GM12864 (cell line): ENCODE measurements at regions not wholly inside any gene's neighbourhood (a gene's known extent, or its start where the extent isn't known, plus 50 kb on each side); places are given as distances from the start of the nearest gene placed in this dataset.

ENCODE experiments used
- DNase-seq: peaks from one replicate; pipeline ENCODE4 v3.0.0-alpha.2; 2011; ENCODE audit warnings: low read depth
- H3K4me3 ChIP-seq: 2 replicates; pipeline ENCODE4 v1.5.1; 2011; ENCODE audit warnings: mild to moderate bottlenecking, low read depth, low read length, control low read depth
- TF ChIP-seq, protein P1 (sequence below): IDR thresholded peaks from 2 replicates; pipeline ENCODE4 v1.5.1; 2011; ENCODE audit warnings: low read depth, mild to moderate bottlenecking, moderate library complexity, low read length, control low read depth, inconsistent platforms; ENCODE audit errors: missing control alignments

DNA sequence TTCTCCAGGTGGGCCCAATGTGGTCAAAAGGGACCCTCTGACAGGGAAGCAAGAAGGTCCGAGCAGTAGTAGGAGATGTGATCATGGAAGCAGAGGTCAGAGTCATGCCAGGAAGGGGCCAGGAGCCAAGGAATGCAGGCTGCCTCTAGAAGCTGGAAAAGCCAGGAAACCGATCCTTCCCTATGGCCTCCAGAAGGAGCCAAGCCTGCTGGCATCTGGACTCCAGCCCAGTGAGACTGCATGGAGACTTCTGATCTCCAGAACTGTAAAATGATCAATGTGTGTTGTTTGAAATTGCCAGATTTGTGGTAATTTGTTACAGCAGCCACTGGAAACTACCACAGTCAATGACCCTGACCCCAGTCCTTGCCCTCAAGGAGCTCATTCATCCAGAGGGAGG, 56.8 kb upstream of the SPATA12 start:
- no peak for DNase-seq
- TF ChIP-seq, protein P1, sequence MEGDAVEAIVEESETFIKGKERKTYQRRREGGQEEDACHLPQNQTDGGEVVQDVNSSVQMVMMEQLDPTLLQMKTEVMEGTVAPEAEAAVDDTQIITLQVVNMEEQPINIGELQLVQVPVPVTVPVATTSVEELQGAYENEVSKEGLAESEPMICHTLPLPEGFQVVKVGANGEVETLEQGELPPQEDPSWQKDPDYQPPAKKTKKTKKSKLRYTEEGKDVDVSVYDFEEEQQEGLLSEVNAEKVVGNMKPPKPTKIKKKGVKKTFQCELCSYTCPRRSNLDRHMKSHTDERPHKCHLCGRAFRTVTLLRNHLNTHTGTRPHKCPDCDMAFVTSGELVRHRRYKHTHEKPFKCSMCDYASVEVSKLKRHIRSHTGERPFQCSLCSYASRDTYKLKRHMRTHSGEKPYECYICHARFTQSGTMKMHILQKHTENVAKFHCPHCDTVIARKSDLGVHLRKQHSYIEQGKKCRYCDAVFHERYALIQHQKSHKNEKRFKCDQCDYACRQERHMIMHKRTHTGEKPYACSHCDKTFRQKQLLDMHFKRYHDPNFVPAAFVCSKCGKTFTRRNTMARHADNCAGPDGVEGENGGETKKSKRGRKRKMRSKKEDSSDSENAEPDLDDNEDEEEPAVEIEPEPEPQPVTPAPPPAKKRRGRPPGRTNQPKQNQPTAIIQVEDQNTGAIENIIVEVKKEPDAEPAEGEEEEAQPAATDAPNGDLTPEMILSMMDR, result no peak
- no peak overlapping the region for H3K4me3 ChIP-seq

DNA sequence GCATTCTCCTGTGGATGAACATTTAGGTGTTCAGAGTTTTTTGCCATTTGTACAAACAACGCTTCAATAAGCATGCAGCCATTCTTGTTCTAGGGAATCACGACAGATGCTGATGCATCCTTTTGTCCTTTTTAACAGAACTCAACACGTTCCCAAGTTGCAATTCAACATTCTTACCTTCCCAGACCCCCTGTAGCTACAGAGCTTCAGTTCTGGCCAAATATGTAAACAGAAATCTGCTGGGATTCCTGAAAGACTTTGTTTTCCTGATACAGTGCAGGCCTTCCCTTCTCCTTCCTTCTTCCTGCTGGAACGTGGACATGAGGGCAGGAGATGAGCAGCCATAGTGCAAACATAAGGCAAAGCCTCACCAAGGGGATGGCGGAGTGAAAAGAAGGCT, 59.1 kb upstream of the SPATA12 start:
- H3K4me3 ChIP-seq, result no peak overlapping the region
- TF ChIP-seq, protein P1, result no peak
- DNase-seq, result no peak

DNA sequence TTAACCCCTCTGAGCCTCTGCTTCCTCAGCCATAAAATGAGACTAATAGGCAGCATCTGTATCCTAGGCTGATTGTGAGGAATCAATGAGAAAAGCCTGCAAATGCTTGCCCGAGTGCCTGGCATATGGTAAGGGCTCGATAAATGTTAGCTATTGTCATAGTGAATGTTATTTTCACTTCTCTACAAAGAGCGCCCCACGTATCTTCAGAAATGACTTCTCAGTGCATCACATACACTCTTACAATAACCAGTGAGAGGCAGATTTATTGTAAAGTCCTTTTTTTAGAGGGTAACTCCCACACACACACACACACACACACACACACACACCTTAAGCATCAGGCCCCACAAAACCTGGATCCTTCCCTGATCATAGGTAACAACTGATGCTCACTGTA, 60.5 kb upstream of the SPATA12 start:
- no peak for DNase-seq
- H3K4me3 ChIP-seq, result no peak overlapping the region
- TF ChIP-seq, protein P1, result no peak

DNA sequence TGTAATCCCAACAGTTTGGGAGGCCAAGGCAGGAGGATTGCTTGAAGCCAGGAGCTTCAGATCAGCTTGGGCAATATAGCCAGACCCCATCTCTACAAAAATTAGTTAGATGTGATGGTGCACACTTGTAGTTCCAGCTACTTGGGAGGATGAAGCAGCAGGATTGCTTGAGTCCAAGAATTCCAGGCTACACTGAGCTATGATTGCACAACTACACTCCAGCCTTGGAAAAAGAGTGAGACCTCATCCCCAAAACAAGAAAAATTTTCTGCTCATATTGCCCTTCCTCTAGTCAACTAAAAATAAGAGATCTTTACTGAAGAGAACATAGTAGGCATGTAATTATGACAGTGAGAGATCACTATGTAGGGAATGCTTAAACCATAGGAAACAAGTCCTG, 60.9 kb upstream of the SPATA12 start:
- no peak overlapping the region for H3K4me3 ChIP-seq
- TF ChIP-seq, protein P1, result no peak
- DNase-seq, result no peak

DNA sequence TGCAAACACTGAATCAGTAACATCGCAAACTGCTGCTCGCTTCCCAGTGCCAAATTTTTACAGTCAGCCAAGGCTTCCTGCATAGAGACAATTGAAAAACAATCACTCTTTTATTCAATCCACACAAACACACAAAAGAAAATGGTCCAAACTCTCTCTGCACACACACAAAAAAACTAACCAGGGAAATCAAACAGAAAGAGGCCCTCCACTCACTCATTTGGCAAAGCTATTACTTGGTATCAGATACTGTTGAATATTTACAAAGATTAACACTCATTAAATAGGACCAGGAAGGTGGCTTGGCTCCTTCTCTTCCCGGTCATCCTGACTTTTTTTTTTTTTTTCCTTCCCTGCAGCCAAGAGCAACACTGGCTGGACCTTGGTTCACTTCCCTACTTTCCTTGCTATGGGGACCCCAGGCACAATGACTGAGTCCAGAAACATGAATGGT, 62.4 kb upstream of the SPATA12 start:
- TF ChIP-seq, protein P1, result no peak

DNA sequence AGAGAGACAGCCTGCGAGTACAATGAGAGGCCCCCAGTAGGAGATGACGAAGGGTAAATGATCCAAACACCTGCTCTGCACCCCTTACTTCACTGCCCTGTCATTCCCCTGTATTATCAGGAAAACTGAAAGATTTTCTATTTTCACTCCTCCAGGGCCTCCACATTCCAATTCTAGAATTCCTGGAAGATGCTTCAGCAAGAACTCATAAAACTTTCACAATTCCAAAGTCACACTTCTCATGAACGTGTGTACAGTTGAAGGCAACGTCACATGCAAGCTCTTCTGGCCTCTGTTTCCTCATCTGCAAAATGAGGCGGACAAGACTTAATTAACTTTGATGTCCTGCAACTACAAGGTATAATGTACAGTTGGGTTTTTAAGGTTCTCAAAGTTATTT, 62.8 kb upstream of the SPATA12 start:
- no peak for DNase-seq
- H3K4me3 ChIP-seq, result no peak overlapping the region
- TF ChIP-seq, protein P1, result no peak

More for the DNA sequence above, 62.4 kb upstream of the SPATA12 start:
- no peak overlapping the region for H3K4me3 ChIP-seq
- DNase-seq, result no peak

DNA sequence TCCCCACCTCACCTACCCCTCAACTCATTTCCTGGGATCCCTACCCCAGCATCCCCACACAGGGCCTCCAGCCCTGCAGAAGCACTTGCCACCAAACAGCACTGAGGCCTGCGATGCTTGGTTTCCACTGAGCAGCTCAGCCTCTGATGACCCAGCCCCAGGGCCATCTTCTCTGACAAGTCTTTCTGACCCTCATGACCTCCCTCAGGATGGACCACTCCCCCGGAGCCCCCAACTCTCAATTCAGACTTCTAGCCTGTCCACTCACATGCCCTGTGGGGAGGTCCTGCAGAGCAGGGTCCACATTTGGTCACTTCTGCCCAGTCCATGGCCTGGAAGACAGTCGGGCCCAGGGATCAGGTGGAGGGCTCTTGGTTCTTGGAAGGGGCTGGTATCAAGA, 63.4 kb upstream of the SPATA12 start:
- no peak for DNase-seq
- TF ChIP-seq, protein P1, result no peak
- no peak overlapping the region for H3K4me3 ChIP-seq
